ENCODE measurements at regions not wholly inside any gene's neighbourhood (a gene's known extent, or its start where the extent isn't known, plus 50 kb on each side); places are given as distances from the start of the nearest gene placed in this dataset.

GRCh38 chr12:88802096-88802706 is 221.9 kb upstream of the KITLG start:
- no peak for TF ChIP-seq CTCF (conservative IDR thresholded peaks at IDR 0.05)
- no peak for TF ChIP-seq EZH2 (IDR thresholded peaks at IDR 0.05; ENCODE audit: low read depth)
